Large intestine (tissue), 3 donors: ENCODE measurements at regions not wholly inside any gene's neighbourhood (a gene's known extent, or its start where the extent isn't known, plus 50 kb on each side); places are given as distances from the start of the nearest gene placed in this dataset.
A peak's percentile ranks its signal among the peaks of the same experiment; 100 is the strongest.

Experiments
- DNase-seq, 2 donors: peaks; one replicate each; pipeline versions ENCODE4 v3.0.0 to v3.0.0-alpha.2; 2013
- H3K27ac ChIP-seq: one replicate; pipeline ENCODE4 v1.5.1; 2013; ENCODE audit warnings: low read length
- H3K27me3 ChIP-seq: 2 replicates; pipeline ENCODE4 v1.6.1; 2013; ENCODE audit warnings: low read length; ENCODE audit not compliant: control insufficient read depth, insufficient read depth
- H3K36me3 ChIP-seq: 2 replicates; pipeline ENCODE4 v1.6.1; 2013; ENCODE audit warnings: low read length; ENCODE audit not compliant: control insufficient read depth, insufficient read depth
- H3K4me1 ChIP-seq: one replicate; pipeline ENCODE4 v1.6.1; 2013; ENCODE audit warnings: low read length; ENCODE audit not compliant: control insufficient read depth, insufficient read depth
- H3K4me3 ChIP-seq: one replicate; pipeline ENCODE4 v1.5.1; 2013; ENCODE audit warnings: low read length
- H3K9me3 ChIP-seq: one replicate; pipeline ENCODE4 v1.6.1; 2013; ENCODE audit warnings: mild to moderate bottlenecking, low read depth, low read length, moderate library complexity; ENCODE audit not compliant: control insufficient read depth
- WGBS: methylation state at CpG from one replicate; pipeline ENCODE4 v1.1.5; 2013; ENCODE audit warnings: low lambda C conversion rate; ENCODE audit not compliant: insufficient coverage; 5-methylcytosine and 5-hydroxymethylcytosine counted together

DNA sequence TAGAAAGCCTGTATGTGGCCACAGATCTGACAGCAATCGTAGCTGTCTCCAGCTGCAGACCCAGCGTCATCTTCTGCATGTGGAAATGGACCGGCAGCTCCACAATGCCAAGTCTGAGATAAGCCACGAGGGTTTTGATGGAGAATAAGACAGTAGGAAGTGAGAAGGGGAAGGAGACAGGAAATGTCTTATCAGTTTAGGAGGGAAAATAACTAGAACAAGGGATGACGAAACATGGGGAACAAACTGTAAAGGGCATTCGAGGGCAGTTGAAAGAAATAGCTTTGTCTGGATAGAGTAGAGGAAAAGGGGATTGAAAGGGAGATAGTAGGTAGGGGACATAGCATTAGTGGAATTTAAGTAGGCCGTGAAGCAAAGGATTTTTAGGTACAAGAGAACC lies 74.0 kb upstream of the CTTNBP2NL start:
- 96% methylated on average over 2 of the region's 7 CpGs for whole genome bisulfite sequencing
- Histone ChIP-seq H3K4me1 (no peaks in the 10 kb centered on the region), H3K27me3 (peaks cover 25% of the 10 kb centered on the region), H3K36me3 (no peaks in the 10 kb centered on the region), H3K4me3 (no peak overlapping the region), H3K27ac (no peak overlapping the region), H3K9me3 (no peaks in the 10 kb centered on the region)
- DNase-seq: no peak

DNA sequence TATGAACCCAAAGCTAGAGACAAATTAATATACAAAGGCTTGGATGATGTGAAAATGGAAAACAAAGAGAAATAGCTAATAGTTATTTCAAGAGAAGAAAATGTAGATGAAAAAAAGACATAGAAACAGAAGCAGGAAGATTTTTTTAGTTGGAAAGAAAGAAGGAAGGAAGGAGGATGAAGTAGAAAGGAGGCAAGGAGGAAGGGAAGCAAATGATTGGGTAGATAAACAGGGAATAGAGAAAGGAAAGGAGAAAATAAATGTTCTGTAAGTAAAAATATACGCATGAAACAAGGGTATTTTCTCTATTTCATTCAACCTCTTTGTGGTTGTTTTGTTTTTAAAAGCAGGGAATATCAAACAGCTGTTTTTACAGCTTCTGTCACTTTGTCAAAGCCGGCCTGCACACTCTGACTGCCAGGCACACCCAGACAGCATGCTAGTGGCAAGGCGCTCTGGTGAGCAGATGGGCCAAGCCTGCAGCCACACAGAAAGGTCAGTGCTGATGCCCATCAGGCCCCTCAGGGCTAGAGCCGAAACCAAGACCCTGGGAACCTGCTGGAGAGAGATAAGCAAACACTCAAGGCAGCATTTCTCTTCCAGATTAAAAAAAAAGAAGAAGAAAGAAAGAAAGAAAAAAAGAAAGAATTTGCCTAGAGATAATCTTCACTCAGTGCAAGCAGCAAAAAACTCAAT lies 72.9 kb upstream of the CTTNBP2NL start:
- H3K27ac ChIP-seq: no peak overlapping the region
- H3K4me3 ChIP-seq: no peak overlapping the region
- WGBS: 79% methylated on average over 3 of the region's 4 CpGs
- H3K9me3 ChIP-seq: no peaks in the 10 kb centered on the region
- peaks cover 27% of the 10 kb centered on the region for H3K27me3 ChIP-seq
- no peaks in the 10 kb centered on the region for H3K36me3 ChIP-seq
- H3K4me1 ChIP-seq: no peaks in the 10 kb centered on the region
- no peak for DNase-seq

DNA sequence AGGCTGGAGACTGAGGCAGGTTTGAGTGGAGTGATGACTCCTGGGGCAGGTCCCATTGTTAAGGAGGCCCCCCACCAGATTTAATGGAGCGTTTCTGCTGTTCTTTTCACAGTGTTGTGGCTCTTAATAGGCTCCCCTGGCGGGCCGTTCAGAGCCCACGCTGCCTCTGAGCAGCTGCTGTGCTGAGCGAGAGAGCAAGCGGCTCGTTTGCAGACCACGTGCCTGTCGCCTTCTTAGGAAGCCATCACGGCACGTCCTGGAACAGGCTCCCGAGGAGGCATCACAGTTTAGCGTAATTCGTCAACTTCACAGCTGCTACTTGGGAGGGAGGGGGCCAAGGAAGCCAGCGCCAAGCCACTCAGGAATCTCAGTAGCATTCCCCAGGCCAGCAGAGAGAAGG lies 70.5 kb upstream of the CTTNBP2NL start:
- Histone ChIP-seq H3K4me3 (no peak overlapping the region), H3K36me3 (no peaks in the 10 kb centered on the region), H3K27me3 (peaks cover 36% of the 10 kb centered on the region), H3K9me3 (no peaks in the 10 kb centered on the region), H3K27ac (no peak overlapping the region), H3K4me1 (no peaks in the 10 kb centered on the region)
- DNase-seq: no peak
- WGBS: no CpG with 5 or more reads among the region's 15 CpGs

DNA sequence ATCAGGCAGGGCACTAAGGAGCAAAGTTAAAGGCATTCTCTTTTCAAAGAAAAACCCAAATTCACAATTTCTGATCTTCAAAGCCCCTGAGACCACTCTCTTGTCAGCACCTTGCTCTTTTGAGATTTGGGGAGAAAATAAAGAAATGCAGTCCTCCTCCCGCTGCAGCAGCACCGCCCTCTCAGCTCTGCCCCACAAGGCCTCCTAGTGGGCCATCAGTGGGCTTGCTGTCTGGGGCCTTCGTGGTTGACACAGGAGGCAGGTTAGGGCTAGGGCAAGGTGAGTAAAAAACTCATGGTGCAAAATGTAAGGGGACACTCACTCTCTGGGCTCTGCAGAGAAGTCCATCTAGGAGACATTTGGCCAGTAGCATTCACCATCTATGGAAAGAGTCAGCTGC lies 67.4 kb upstream of the CTTNBP2NL start:
- DNase-seq: no peak
- Histone ChIP-seq H3K4me3 (no peak overlapping the region), H3K4me1 (no peaks in the 10 kb centered on the region), H3K27ac (no peak overlapping the region), H3K27me3 (peaks cover 35% of the 10 kb centered on the region), H3K36me3 (no peaks in the 10 kb centered on the region), H3K9me3 (no peaks in the 10 kb centered on the region)
- no CpG with 5 or more reads among the region's 3 CpGs for WGBS

DNA sequence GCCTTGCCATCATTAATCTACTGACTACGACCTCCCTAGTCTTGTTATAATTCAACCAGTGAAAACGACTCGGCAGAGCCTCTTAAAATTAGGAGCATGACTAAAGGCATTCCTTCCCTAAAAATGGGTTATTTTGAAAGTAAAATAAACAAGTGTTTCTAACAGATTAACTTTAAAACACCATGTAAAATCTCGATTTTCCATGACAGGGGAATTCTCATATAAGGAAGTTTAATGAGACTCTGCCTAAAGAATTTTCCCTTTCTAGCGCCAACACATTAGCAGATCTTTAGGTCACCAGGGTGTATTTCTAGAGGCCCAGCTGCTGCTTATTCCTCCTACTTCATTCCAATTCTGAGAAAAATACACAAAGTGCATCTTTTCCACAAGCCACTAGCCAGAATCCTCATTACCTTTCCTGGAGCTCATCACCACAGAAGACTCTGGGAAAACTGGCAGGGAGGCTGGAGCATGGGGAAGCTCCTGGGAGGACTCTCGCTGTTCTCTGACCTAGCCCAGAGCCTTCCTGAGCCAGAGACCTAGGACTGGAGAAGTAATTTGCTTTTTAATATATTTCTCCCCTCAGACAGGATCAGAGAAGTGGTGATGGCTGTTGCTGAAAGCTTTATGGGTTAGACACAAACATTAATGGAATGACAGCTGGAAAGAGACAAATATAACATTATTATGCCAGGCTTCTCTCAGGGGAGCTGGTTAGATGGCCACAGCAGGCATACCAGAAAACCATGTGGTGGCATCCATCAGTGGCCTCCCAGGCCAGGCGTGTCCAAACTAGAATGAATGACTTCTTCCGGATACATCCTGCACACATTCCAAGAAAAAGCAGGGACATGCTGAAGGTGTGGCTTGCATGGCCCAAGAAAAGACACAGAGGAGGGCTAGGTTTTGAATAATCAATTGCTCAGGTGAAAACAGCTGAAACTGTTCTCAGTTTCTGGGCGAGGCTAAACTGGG lies 63.6 kb upstream of the CTTNBP2NL start:
- DNase-seq: no peak
- Histone ChIP-seq H3K36me3 (no peaks in the 10 kb centered on the region), H3K4me1 (no peaks in the 10 kb centered on the region), H3K4me3 (no peak overlapping the region), H3K27me3 (peaks cover 33% of the 10 kb centered on the region), H3K9me3 (no peaks in the 10 kb centered on the region), H3K27ac (no peak overlapping the region)
- WGBS: 100% methylated on average over 1 of the region's 9 CpGs

DNA sequence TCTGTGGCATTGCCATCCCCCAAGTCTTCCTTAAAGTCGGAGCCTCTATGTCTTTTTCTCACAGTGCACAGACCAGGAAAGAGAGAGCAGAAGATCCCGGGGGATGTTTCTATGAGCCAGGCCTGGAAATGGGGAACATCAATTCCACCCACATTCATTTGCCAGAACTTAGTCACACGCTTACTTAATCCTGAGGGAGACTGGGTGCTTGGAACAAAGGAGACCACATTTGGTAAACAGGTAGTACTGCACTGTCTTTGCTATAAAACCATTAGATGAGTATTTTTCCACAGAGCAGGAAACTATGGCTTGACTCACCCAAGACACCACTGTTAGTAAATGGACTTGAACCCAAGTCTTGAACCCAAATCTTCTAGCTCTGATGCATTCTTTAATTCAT lies 60.7 kb upstream of the CTTNBP2NL start:
- WGBS: no CpG with 5 or more reads among the region's 3 CpGs
- H3K36me3 ChIP-seq: no peaks in the 10 kb centered on the region

DNA sequence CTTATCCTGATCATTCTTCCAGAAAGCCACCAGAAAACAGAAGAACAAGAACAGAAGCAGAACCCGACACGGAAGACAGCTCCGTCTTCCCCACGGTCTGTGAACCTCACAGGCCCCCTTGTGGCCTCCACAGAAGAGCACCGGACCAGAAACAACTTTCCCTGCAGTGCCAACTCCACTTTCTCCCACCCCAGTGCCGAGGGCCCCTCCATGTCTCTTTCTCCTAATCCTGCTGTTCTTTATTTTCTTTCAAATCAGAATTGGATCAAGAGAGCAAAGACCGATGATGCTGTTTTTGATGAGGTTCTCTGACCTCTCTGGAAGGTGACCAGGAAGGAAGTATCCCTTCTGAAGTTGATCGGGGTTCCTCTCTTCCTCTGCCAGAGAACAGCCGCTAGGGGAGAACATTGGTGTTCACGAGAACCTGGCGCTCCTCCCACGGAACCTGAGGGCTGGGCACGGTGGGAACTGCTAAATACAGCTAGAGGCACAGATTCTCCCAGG lies 58.9 kb upstream of the CTTNBP2NL start:
- Histone ChIP-seq H3K27me3 (peaks cover 22% of the 10 kb centered on the region), H3K9me3 (no peaks in the 10 kb centered on the region), H3K27ac (no peak overlapping the region), H3K4me3 (no peak overlapping the region), H3K36me3 (no peaks in the 10 kb centered on the region), H3K4me1 (no peaks in the 10 kb centered on the region)
- WGBS: 0% methylated on average over 1 of the region's 13 CpGs
- no peak for DNase-seq

More for the DNA sequence above, 60.7 kb upstream of the CTTNBP2NL start:
- Histone ChIP-seq H3K9me3 (no peaks in the 10 kb centered on the region), H3K4me1 (no peaks in the 10 kb centered on the region), H3K27ac (no peak overlapping the region), H3K4me3 (no peak overlapping the region), H3K27me3 (peaks cover 24% of the 10 kb centered on the region)
- DNase-seq: no peak

DNA sequence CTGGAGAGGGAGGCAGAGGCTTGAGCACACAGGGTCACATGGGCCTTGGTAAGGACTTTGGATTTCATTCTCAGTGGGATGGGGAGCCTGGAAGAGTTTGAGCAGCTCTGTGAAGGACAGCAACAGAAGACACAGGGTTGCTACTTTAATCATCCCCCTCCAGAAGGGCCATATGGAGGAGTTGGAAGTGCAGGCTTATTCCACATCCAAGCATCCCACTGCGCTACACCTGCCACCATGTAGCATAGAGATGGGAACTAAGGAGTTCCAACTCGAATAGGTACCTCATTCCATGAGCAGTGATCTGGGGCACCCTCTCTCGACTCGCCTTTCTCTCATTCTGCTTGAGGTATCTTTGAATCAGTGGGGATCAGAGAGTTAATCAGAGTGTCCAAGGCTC lies 54.0 kb upstream of the CTTNBP2NL start:
- H3K4me1 ChIP-seq: no peaks in the 10 kb centered on the region
- whole genome bisulfite sequencing: no CpG with 5 or more reads among the region's 4 CpGs
- peaks cover 17% of the 10 kb centered on the region for H3K27me3 ChIP-seq
- H3K9me3 ChIP-seq: no peaks in the 10 kb centered on the region
- no peak overlapping the region for H3K27ac ChIP-seq
- no peak for DNase-seq
- H3K4me3 ChIP-seq: no peak overlapping the region
- H3K36me3 ChIP-seq: no peaks in the 10 kb centered on the region

DNA sequence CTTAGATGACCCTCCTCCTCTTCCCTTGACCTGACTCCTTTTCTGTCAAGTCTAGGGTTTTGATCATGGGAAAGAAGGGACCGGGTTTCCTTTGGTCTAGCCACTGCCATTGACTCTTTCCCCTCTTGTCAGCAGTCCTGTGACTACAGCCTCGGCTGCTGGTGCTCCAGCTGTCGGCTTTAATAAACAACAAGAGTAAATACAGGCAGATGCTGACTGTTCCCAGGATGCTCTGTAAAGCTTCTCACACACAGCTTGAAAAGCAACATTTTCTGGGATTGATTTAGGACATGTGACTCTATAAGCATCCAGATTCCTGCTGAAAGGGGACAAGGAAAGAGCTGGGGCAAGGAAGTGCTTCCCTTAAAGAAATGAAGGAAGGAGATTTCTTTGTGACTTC lies 53.5 kb upstream of the CTTNBP2NL start:
- peak in 1 of 2 donors; percentile 10 for DNase-seq
- H3K9me3 ChIP-seq: no peaks in the 10 kb centered on the region
- WGBS: no CpG with 5 or more reads among the region's 3 CpGs
- H3K27me3 ChIP-seq: peaks cover 14% of the 10 kb centered on the region
- H3K27ac ChIP-seq: no peak overlapping the region
- H3K4me1 ChIP-seq: no peaks in the 10 kb centered on the region
- no peaks in the 10 kb centered on the region for H3K36me3 ChIP-seq
- no peak overlapping the region for H3K4me3 ChIP-seq

DNA sequence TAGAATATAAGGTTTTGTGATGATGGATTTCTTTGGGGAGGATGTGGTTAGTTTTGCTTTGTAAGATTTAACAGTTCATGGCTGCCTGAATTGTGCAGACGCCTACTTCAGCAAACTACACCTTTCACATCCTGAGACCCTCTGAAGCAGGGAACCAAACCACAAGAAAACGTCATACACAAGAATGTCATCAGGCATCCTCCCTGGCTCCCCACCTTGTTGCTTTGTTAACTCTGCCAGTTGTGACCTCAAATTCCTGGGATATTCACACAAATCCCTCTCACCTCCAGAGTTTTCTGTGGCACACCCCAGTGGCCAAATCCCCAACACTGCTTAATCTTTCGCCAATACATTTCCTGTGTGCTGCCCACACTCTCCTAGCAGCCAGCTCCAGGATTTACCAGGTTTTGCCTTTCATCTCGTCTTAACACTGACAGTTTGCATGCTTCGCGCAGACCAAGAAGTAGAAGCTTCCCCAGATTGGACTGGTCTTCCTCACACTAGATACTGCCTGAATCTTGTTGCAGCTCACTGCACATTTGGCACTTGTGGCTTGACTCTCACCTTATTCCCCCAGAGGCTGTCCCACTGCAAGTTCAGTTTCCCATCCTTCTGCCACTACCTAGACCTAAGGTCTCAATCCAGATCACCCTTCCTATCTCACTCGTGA lies 51.1 kb upstream of the CTTNBP2NL start:
- WGBS: no CpG with 5 or more reads among the region's 7 CpGs
- no peak overlapping the region for H3K4me3 ChIP-seq
- no peaks in the 10 kb centered on the region for H3K9me3 ChIP-seq
- no peaks in the 10 kb centered on the region for H3K36me3 ChIP-seq
- no peak overlapping the region for H3K27ac ChIP-seq
- peaks cover 14% of the 10 kb centered on the region for H3K27me3 ChIP-seq
- no peak for DNase-seq
- no peaks in the 10 kb centered on the region for H3K4me1 ChIP-seq
